Erythroblast (primary cell): ENCODE measurements at regions not wholly inside any gene's neighbourhood (a gene's known extent, or its start where the extent isn't known, plus 50 kb on each side); places are given as distances from the start of the nearest gene placed in this dataset.

Experiments used
- GATA1 ChIP-seq: IDR thresholded peaks from 2 replicates; pipeline ENCODE4 v1.6.1; 2011; ENCODE audit warnings: low read depth, mild to moderate bottlenecking, control low read depth, low read length, moderate library complexity
- POLR2A ChIP-seq: IDR thresholded peaks from 2 replicates; pipeline ENCODE4 v1.6.1; 2011; ENCODE audit warnings: mild to moderate bottlenecking, low read length

DNA sequence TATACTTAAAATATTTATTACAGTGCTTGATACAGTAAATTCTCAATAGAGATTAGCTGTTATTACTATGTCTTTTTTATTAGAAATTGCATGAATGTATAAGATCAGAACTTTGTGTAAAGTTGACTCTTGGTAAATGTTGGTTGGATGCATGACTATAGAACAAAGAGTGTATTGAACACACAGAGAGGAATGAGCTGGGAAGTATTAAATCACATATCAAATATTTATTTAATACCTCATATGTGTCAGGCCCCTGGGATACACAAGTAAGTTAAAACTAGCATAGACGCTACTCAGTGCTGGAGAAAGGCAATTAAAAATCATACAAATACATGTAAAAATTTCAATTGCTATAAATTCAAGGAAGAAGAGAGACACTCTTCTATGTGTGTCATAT is 550.7 kb upstream of the TLE4 start:
- TF ChIP-seq POLR2A = no peak
- no peak for TF ChIP-seq GATA1
